NCI-H2081 treated with DMSO at 0.1 percent for 48 hours (cell line): ENCODE measurements at regions not wholly inside any gene's neighbourhood (a gene's known extent, or its start where the extent isn't known, plus 50 kb on each side); places are given as distances from the start of the nearest gene placed in this dataset.

Experiments
- DNase-seq: peaks from one replicate; lab custom pipeline; 2025; lab: John Stamatoyannopoulos, UW

- no peak for DNase-seq
Measured at GRCh38 chr14:71287567-71287966, 380.3 kb downstream of the PCNX1 start.

- DNase-seq, result no peak
Measured at GRCh38 chr14:71289536-71289935, 382.3 kb downstream of the PCNX1 start.

GRCh38 chr14:71290301-71290700 is 383.0 kb downstream of the PCNX1 start:
- DNase-seq, result no peak

- no peak for DNase-seq
Measured at GRCh38 chr14:71290960-71291466, 383.8 kb downstream of the PCNX1 start.

- DNase-seq, result no peak
Measured at GRCh38 chr14:71296184-71296583, 388.9 kb downstream of the PCNX1 start.

- no peak for DNase-seq
Measured at GRCh38 chr14:71300566-71301330, 393.5 kb downstream of the PCNX1 start.

- DNase-seq, result no peak
Measured at GRCh38 chr14:71301611-71302010, 394.4 kb downstream of the PCNX1 start.

- DNase-seq, result no peak
Measured at GRCh38 chr14:71304690-71305089, 397.4 kb downstream of the PCNX1 start.

- DNase-seq, result no peak
Measured at GRCh38 chr14:71308671-71309070, 401.4 kb downstream of the PCNX1 start.

- no peak for DNase-seq
Measured at GRCh38 chr14:71309756-71310155, 402.5 kb downstream of the PCNX1 start.

- no peak for DNase-seq
Measured at GRCh38 chr14:71311061-71311460, 403.8 kb downstream of the PCNX1 start.

GRCh38 chr14:71314717-71315116 is 407.5 kb downstream of the PCNX1 start:
- no peak for DNase-seq

- DNase-seq, result no peak
Measured at GRCh38 chr14:71317385-71318096, 410.3 kb downstream of the PCNX1 start.

- DNase-seq, result no peak
Measured at GRCh38 chr14:71318097-71318459, 410.8 kb downstream of the PCNX1 start.

- DNase-seq, result no peak
Measured at GRCh38 chr14:71319666-71320065, 412.4 kb downstream of the PCNX1 start.

GRCh38 chr14:71320107-71320733 is 413.0 kb downstream of the PCNX1 start, which contains the start of gene SIPA1L1:
SIPA1L1 (plus strand) TSS chr14:71320476.
- DNase-seq, result peak; percentile 83

GRCh38 chr14:71320734-71321573 is 413.7 kb downstream of the PCNX1 start:
- DNase-seq, result no peak

GRCh38 chr14:71321574-71322315 is 414.5 kb downstream of the PCNX1 start:
- DNase-seq, result no peak

GRCh38 chr14:71322655-71323250 is 415.5 kb downstream of the PCNX1 start:
- no peak for DNase-seq

- DNase-seq, result no peak
Measured at GRCh38 chr14:71324767-71325272, 417.6 kb downstream of the PCNX1 start.

GRCh38 chr14:71327691-71328090 is 420.4 kb downstream of the PCNX1 start:
- DNase-seq, result no peak
